GM19035 (cell line): ENCODE measurements at regions not wholly inside any gene's neighbourhood (a gene's known extent, or its start where the extent isn't known, plus 50 kb on each side); places are given as distances from the start of the nearest gene placed in this dataset.
"Not testable (repeated sequence)": the region's sequence is repeated elsewhere in the genome, so short reads cannot be mapped to it uniquely, and the experiment has no call there.

Experiments
- ATAC-seq: cut with Tn5 transposase; IDR thresholded peaks from one replicate; pipeline ENCODE4 v1.9.1; 2021; ENCODE audit not compliant: unreplicated experiment

DNA sequence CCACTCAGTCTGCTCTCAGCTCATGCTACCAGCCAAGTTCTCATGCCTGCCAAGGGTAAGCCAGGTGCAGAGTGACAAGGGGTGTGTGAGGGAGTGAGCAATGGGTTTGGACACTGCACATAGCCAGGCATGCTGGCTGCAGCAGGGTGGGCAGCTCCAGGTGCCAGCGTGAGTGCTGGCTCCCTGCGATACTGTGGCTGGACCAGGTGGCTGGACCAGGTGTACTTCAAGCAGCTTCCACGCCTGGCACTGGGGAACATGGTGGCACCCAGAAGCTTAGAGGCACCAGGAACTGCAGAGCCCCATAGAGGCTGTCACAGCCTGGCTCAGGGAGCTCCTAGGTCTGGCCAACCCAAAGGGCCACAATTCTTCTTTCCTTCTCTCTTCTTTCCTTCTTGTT, 234.9 kb upstream of the GIMD1 start:
- ATAC-seq: no peak

DNA sequence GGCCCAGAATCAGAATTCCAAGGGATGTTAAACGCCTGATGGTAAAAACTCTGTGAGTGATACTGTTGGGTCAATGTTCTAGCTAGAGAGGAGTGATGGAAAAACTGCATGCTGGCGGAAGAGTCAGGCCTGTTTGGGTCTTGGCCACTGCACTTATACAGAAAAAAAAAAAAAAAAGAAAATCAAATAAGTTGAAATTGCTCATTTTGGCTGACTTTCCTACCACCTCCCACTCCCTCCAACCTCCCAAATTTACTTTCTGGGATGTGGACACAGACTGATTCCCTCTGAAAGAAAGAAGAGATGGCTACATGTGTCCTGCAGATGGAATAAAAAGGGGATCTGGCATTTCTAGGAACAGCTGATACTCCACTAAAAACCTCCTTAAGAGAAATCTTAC, 234.1 kb upstream of the GIMD1 start:
- ATAC-seq: no peak

DNA sequence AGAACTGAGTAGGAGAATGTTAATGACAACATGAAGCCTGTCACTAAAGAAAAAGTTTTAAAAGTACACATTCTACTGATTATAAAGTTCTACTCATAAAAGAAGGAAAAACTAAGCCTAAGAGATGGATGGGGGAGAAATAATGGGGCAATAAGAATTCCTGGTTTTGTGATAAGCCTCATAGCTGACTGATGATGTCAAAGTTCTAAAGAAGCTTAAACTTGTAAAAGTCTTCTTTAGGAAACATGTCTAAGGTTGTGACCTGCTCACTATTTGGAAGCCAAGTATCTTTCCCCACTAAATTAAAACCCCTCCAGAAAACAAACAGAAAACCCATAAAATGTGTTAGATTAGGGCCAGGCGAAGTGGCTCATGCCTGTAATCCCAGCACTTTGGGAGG, 232.9 kb upstream of the GIMD1 start:
- ATAC-seq: no peak

- ATAC-seq: no peak
Measured at GRCh38 chr4:106595906-106596305, 227.3 kb upstream of the GIMD1 start.

- no peak for ATAC-seq
Measured at GRCh38 chr4:106594291-106594952, 225.8 kb upstream of the GIMD1 start.

GRCh38 chr4:106588891-106589290, 220.3 kb upstream of the GIMD1 start:
- no peak for ATAC-seq

DNA sequence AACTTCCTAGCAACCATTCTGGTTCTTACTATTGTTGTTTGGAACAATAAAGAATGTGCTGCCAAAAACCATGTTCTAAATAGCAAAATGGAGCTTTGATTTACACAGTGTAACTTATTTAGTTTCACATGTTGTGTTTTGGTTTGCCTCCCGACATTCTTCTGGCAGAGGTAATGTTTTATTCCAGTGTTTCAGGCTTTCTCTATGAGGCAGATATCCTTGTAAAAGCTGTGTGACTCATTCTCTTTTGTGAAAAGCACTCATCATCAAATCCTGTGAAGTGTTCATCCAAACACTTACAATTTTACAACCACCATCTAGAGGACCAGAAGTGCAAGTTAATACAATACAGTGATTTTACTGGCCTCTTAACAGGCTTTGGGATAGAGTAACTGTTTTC, 219.0 kb upstream of the GIMD1 start:
- ATAC-seq: no peak

GRCh38 chr4:106585915-106586349, 217.4 kb upstream of the GIMD1 start:
- no peak for ATAC-seq

GRCh38 chr4:106584337-106584989, 215.9 kb upstream of the GIMD1 start:
- no peak for ATAC-seq

DNA sequence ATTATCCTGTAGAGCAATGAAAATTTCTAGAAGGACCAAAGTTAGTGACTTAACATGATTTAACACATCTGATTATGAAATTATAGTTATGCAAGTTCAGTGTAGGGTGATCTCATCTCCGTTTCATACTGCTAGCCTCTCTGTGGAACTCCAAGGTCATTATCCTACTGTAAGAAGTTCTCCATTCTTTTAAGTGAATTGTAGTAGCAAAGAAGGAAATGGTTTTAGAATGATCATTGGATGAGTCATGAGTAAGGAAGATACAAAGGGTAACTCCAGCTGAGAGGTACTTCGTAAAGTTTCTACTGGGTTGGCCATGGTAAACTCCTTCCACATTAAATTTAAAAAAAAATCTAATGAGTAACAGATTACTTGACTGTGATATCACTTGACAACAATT, 215.0 kb upstream of the GIMD1 start:
- ATAC-seq: no peak

- ATAC-seq: no peak
Measured at GRCh38 chr4:106583108-106583507, 214.5 kb upstream of the GIMD1 start.

DNA sequence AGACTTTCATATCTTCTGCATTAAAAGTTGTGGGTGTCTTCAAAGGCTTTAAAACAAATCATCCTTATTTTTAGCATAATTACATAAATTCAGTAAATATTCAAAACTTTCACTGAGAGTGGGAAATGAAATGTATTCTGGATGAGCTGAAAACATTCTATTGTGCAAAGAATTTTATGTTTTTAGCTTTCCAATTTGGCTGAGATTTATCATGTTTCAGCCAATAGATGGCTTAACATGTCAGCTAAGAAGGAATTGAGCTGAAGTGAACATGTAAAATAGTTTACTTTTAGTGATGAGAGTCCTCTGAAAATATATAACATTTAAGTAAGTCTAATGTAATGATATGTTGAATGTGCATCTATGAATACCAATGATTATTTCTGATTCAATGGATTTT, 213.5 kb upstream of the GIMD1 start:
- ATAC-seq: no peak

GRCh38 chr4:106579236-106579635, 210.7 kb upstream of the GIMD1 start:
- no peak for ATAC-seq

DNA sequence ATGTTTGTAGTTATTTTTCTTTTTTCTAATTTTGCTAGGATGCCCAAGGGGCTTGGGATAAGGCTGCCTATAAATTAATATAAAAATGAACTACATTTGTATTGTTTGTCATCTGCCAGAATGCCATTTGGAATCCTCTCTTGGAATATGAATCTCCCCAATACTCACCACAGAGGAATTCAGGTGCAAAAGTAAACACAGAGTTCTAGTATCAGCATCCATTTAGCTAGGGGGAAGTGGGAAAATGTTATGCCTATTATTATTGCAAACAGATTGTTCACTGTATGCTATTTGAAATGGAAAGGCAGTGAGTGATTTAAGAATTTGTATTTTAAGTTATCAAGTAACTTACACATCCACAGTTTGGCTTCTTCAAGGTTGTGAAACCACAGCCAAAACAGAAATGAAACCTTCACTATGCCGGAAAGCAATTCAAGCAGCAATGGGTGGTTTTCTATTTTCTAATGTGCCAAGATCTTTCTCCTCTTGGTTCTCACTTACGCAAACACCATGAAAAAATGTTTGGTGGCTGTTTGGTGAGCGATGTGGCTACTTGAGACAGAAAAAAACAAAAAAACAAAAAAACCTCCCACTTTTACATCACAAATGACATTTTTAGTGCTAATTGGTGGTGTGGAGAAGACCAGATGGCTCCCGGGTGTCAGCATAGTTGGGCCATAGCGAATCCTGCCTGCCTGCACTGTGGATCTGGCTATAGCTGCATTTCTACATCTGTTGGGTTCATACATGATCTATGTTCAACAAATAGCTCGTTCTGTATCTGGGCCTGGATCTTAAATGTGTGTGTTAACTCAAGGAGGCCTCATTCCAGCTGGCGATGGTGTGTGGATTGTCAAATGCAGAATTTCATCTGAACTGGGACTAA, 200.8 kb upstream of the GIMD1 start:
- no peak for ATAC-seq

DNA sequence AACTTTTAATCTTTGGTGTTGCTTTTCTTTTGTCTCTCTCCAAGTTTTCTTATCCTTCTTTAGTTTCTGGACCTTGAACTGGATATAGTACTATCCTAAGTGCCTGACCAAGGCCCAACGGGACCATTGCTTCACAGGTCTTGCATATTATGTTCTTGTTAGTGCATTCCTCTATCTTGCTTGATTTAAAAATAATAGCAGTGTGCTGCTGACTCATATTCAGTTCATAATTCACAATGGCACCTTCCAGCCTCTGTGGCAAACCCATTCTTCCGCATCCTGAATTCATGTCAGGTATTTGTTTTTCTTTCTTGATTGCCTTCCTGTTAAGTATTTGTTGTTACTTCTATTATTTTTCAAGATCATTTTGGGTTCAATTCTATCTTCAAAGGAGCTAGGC, 197.1 kb upstream of the GIMD1 start:
- ATAC-seq: no peak

GRCh38 chr4:106563637-106564036, 195.1 kb upstream of the GIMD1 start:
- not testable (repeated sequence) for ATAC-seq

DNA sequence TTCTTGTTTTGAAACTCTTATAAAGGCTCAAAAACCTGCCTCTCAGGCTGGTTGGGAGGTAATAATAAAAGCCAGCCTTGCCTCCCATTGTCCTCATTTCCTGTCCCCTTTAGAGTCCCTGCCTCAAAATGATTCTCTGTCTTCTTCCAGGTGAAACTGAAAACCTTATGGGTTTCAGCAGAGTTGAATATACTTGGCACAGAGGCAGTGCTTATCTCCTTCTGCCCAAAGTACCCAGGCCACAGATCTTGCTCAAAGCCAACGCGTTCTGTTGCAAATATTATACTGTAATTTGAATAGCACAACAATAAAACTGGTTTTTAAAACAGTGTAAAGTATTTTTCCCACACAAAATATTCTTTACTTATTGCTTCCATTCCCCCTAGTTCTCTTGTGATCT, 183.1 kb upstream of the GIMD1 start:
- ATAC-seq: no peak

- ATAC-seq: no peak
Measured at GRCh38 chr4:106548446-106549044, 180.0 kb upstream of the GIMD1 start.

DNA sequence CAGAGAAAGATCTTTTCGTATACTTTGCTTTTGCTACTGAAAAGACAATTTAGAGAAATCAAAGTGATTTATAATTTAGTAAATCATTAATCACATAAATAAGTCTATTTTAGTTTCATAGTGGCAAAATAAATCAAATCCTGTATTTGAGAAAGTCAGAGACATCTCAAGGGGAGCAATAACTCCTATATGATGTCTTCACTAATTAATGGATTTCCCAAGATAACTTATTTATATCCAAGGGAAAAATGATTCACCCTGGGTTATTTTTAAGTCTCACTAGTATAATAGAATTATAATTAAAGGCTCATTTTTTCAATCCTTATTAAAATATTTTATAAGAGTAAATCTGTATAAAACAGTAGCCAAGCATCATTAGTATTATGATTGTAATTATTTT, 177.8 kb upstream of the GIMD1 start:
- ATAC-seq: no peak

DNA sequence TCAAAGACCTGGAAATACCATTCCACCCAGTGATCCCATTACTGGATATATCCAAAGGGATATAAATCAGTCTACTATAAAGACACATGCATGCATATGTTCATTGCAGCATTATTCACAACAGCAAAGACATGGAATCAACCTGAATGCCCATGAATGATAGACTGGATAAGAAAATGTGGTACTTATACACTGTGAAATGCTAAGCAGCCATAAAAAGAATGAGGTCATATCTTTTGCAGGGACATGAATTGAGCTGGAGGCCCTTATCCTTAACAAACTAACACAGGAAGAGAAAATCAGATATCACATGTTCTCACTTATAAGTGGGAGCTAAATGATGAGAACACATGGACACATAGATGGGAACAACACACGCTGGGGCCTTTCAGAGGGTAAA, 174.0 kb upstream of the GIMD1 start:
- not testable (repeated sequence) for ATAC-seq

- ATAC-seq: no peak
Measured at GRCh38 chr4:106541253-106541652, 172.7 kb upstream of the GIMD1 start.

DNA sequence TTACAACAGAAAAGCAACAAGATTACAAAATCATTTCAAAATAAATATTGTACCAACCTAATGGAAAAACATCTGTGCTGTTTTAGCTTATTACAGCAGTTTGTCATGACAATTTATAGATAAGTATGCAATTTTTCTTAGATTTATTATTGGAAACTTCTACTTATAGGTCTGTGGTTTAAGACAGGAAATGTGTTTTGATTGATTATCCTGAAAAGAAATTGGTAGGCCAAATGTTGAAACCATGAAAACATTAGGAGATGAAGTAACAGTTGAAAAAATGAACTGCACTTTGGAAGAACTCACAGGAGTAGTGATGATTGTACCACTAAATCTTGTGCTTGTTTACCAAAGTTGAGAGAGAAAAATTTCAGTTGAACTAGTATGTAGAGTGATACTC, 162.2 kb upstream of the GIMD1 start:
- ATAC-seq: no peak
